ENCODE measurements at regions not wholly inside any gene's neighbourhood (a gene's known extent, or its start where the extent isn't known, plus 50 kb on each side); places are given as distances from the start of the nearest gene placed in this dataset.

- H3K27me3 ChIP-seq (ENCODE audit: insufficient read depth in 3 of 3, low read length in 2 of 3): peaks cover 0 to 2% (median 0%) of the 10 kb centered on the region in 3 donors
- H3K4me3 ChIP-seq: no peak overlapping the region
- H3K36me3 ChIP-seq (ENCODE audit: insufficient read depth in 1 of 2, low read depth in 1 of 2): no peaks in the 10 kb centered on the region
- TF ChIP-seq, protein P1, sequence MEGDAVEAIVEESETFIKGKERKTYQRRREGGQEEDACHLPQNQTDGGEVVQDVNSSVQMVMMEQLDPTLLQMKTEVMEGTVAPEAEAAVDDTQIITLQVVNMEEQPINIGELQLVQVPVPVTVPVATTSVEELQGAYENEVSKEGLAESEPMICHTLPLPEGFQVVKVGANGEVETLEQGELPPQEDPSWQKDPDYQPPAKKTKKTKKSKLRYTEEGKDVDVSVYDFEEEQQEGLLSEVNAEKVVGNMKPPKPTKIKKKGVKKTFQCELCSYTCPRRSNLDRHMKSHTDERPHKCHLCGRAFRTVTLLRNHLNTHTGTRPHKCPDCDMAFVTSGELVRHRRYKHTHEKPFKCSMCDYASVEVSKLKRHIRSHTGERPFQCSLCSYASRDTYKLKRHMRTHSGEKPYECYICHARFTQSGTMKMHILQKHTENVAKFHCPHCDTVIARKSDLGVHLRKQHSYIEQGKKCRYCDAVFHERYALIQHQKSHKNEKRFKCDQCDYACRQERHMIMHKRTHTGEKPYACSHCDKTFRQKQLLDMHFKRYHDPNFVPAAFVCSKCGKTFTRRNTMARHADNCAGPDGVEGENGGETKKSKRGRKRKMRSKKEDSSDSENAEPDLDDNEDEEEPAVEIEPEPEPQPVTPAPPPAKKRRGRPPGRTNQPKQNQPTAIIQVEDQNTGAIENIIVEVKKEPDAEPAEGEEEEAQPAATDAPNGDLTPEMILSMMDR (IDR thresholded peaks at IDR 0.05): no peak
- 82 to 95% (median 89%) methylated on average over 5 of the region's 5 CpGs for WGBS, 3 donors
- H3K4me1 ChIP-seq: no peaks in the 10 kb centered on the region
- DNase-seq: no peak
- H3K27ac ChIP-seq: no peak overlapping the region
- no peak for ATAC-seq
- intact Hi-C loops (cut with DNase I): no loop called here
- H3K9me3 ChIP-seq: peaks cover 7% of the 10 kb centered on the region
Observed at GRCh38 chr2:187799601-187800000, 245.4 kb upstream of the TFPI start.

DNA sequence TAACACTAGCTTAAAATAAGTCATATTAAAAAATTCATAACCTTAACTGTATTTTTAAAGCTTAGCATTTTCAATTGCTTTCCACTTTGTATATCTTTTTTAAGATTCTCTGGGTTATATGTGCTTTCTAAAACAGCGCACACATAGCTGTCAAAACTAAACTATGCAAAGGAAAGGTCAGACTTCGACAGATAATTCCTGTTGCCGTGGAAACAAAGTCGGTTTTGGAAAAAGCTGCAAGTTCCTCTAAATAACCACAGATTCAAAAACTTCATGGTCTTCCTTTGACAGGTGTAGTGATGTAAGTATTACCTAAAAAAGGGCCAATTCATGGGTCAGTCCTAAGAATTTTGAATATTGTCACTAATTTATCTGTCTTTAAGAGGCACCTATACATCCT is 249.6 kb upstream of the TFPI start:
- Histone ChIP-seq H3K4me3 (no peak overlapping the region), H3K4me1 (no peaks in the 10 kb centered on the region), H3K36me3 (ENCODE audit: insufficient read depth in 1 of 2, low read depth in 1 of 2) (no peaks in the 10 kb centered on the region), H3K27me3 (ENCODE audit: insufficient read depth in 3 of 3, low read length in 2 of 3) (peaks cover 0 to 2% (median 0%) of the 10 kb centered on the region in 3 donors), H3K9me3 (peaks cover under 1% of the 10 kb centered on the region), H3K27ac (no peak overlapping the region)
- ATAC-seq (no peak), DNase-seq (no peak)
- TF ChIP-seq, protein P1 (IDR thresholded peaks at IDR 0.05): no peak
- WGBS, 3 donors: 78 to 84% (median 82%) methylated on average over 4 of the region's 4 CpGs
- intact Hi-C loops (cut with DNase I): no loop called here

- no peaks in the 10 kb centered on the region for H3K36me3 ChIP-seq (ENCODE audit: insufficient read depth in 1 of 2, low read depth in 1 of 2)
- WGBS, 3 donors: 81 to 88% (median 85%) methylated on average over 3 of the region's 3 CpGs
- TF ChIP-seq, protein P1 (IDR thresholded peaks at IDR 0.05): no peak
- H3K27me3 ChIP-seq (ENCODE audit: insufficient read depth in 3 of 3, low read length in 2 of 3): no peaks in the 10 kb centered on the region
- peaks cover 6% of the 10 kb centered on the region for H3K9me3 ChIP-seq
- ATAC-seq (no peak), DNase-seq (no peak)
- H3K4me3 ChIP-seq: no peak overlapping the region
- intact Hi-C loops (cut with DNase I): no loop called here
- no peak overlapping the region for H3K27ac ChIP-seq
- H3K4me1 ChIP-seq: no peaks in the 10 kb centered on the region
Observed at GRCh38 chr2:187815113-187815512, 260.9 kb upstream of the TFPI start.

DNA sequence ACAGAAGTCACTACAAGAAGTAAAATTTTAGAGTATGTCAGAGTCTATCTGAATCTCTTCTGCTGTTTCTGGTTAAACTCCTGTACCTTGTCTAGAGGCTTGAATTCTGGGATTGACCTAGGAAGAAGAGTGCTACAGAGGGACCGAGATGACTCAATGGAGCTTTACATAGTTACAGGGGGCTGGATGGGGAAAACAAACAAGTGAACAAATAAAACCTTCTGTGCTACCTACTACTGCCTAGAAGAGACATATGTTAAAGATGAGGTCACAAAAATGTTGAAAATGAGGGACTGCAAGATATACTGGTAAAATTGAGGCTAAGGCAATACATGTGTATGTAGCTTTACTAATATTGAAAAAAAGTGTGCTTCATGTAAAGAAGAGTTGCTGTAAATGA is 265.4 kb upstream of the TFPI start:
- WGBS, 3 donors: 84 to 93% (median 91%) methylated on average over 1 of the region's 1 CpG
- no peaks in the 10 kb centered on the region for H3K4me1 ChIP-seq
- TF ChIP-seq, protein P1 (IDR thresholded peaks at IDR 0.05): no peak
- no peak overlapping the region for H3K4me3 ChIP-seq
- intact Hi-C loops (cut with DNase I): no loop called here
- no peaks in the 10 kb centered on the region for H3K36me3 ChIP-seq (ENCODE audit: insufficient read depth in 1 of 2, low read depth in 1 of 2)
- DNase-seq: no peak
- H3K9me3 ChIP-seq: peaks cover 6% of the 10 kb centered on the region
- H3K27me3 ChIP-seq (ENCODE audit: insufficient read depth in 3 of 3, low read length in 2 of 3): no peaks in the 10 kb centered on the region
- H3K27ac ChIP-seq: no peak overlapping the region
- no peak for ATAC-seq

DNA sequence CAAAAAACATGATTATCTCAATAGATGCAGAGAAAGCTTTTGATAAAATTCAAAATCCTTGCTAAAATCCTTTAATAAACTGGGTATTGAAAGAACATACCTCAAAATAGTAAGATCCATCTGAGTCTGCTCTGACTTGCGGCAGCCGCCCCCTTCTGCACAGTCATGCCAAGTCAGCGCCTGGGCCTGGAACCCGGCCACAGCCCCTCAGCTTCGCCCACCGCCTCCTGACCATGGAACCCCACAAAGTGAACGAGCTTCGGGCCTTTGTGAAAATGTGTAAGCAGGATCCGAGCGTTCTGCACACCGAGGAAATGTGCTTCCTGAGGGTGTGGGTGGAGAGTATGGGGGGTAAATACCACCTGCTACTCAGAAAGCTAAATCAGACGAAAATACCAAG is 270.9 kb upstream of the TFPI start:
- TF ChIP-seq, protein P1 (IDR thresholded peaks at IDR 0.05): no peak
- no peak overlapping the region for H3K27ac ChIP-seq
- no peaks in the 10 kb centered on the region for H3K4me1 ChIP-seq
- no peak overlapping the region for H3K4me3 ChIP-seq
- DNase-seq (no peak), ATAC-seq (no peak)
- H3K27me3 ChIP-seq (ENCODE audit: insufficient read depth in 3 of 3, low read length in 2 of 3): no peaks in the 10 kb centered on the region
- H3K36me3 ChIP-seq (ENCODE audit: insufficient read depth in 1 of 2, low read depth in 1 of 2): no peaks in the 10 kb centered on the region
- intact Hi-C loops (cut with DNase I): no loop called here
- peaks cover 7% of the 10 kb centered on the region for H3K9me3 ChIP-seq
- 90 to 94% (median 93%) methylated on average over 12 of the region's 12 CpGs for WGBS, 3 donors
